ENCODE measurements at regions not wholly inside any gene's neighbourhood (a gene's known extent, or its start where the extent isn't known, plus 50 kb on each side); places are given as distances from the start of the nearest gene placed in this dataset.

DNA sequence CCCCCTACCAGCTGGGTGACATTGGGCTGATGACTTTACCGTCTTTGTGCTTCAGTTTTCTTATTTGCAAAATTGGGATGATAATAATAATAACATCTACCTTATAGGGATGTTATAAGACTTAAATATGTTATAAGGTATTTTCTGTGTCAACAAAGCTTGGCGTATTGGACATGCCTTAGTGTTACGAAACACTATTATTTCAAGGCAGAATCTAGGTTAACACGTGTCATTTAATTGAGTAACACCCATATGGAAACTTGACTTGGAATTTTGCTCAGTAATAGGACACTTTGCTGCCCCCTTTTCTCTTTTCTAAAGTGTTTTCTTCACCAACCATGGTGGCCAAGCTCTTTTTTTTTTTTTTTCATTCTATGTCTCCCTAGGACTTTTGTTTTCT, 294.2 kb upstream of the SALL1 start:
- no peak for DNase-seq

DNA sequence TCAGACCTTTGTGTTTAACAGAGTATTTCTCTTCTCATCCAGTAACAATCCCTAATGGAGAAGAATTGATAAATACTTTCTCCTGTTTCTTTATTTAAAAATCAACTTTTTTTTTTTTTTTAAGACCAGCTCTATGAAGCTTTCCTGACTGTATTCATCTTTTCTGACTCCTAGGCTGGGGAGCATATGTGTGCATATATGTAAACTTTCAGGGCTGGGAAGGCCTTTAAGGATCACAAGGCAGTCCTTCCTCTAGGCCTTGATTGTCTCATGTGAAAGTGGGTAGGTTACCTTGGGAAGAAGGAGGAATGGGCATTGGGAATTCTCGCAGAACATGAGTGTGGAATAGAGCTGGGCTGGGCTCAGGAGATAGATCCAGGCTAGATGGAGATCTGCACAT, 292.9 kb upstream of the SALL1 start:
- DNase-seq: no peak

DNA sequence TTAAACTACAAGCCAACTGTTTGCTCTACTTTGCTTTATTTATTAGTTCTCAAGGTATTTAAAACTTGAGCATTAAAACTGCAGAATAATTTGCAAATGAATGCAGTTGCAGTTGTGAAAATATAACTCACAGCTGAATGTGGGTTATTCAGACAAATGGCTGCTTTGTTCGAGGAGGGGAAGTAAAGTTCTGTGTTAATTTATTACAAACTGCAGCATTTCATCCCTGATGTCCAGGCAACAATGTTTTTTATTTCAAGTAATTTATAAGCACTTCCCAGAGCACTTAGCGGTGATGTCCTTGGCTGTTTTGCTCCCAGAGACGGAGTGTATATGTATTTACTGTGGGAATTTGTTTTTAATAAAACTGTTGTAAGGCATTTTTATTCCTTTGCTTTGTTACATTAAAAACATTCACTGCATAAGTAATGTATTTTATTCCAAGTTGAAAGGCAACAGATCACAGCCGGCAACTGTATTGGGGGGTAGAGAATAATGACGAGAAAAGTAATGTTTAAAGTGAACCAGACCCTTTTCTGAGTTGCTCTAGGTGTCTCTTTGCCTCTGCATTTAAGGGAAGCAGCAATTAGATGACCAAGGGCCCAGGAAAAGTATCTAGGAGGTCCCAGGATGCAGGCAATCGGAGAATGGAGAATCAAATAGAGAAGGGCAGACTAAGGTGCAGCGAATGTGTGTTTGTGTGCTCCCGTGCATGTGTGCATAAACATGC, 291.2 kb upstream of the SALL1 start:
- DNase-seq: no peak

DNA sequence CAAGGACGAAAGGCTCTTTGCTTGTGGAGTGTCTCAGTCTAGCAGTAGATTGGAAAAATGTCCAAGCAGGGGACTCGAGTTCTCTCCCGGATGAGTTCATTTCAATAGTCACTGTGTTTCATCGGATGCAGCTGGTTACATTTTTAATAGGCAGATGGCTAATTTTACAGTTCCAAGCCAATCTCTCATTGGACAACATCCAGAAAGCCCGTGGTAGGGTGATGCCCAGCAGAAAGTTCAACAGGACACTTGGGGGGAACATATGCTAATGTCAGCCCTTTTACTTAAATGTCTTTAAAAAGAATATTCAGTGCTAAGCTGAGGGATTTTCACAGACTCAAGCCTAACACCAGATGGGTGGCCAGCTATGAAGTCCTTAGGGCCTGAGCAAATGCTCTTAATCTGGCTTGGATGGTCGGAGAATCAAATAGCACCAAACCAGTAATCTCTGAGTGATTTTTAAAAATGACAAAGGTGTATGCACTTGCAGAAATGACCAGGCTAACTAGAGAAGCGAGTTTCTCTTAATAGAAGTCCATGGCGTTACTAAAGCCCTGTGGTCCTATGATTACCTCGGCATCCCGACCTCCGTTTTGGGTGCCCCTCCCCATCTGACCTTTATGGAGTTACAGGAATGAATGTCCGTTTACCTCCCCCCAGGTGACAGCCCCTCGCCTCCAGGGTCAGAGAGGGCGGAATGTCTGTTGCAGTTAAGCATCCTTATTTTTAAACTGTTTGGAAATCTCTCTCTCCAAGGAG, 289.2 kb upstream of the SALL1 start:
- no peak for DNase-seq

DNA sequence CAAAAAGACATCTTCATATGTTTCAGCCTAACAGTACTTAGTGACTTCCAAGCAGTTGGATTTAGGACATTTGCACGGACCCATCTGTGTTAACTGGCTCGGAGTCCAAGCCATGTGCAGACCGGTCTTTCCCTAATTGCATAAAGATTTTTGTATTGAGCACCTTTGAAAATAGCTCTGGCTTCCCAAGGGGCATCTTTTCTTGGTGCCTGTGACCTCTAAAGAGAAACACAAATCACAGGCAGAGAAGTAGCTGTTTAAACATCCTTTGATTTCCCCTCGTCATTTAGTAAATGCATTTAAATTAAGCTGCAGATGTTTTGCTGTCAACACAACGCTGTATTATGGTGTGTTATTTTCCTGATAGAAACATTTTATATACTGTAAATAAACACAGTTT, 288.2 kb upstream of the SALL1 start:
- no peak for DNase-seq

DNA sequence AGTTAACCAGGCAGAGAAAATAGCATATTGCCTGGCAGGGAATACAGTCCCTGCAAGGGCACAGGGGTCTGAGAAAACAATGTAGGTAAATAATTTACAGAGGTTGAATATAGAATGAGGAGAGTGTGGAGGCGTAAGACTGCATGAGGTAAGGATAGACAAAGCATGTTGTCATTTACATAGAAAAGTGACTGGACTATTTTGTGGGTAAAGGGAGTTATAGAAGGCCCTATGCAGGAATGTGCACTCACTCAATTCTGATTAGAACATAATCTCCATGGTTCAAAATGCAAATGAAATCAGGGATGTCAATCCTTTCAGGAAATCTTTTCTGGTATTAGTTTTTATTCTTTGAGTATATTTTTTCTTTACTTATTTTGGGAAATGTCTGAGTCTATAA, 285.7 kb upstream of the SALL1 start:
- no peak for DNase-seq

DNA sequence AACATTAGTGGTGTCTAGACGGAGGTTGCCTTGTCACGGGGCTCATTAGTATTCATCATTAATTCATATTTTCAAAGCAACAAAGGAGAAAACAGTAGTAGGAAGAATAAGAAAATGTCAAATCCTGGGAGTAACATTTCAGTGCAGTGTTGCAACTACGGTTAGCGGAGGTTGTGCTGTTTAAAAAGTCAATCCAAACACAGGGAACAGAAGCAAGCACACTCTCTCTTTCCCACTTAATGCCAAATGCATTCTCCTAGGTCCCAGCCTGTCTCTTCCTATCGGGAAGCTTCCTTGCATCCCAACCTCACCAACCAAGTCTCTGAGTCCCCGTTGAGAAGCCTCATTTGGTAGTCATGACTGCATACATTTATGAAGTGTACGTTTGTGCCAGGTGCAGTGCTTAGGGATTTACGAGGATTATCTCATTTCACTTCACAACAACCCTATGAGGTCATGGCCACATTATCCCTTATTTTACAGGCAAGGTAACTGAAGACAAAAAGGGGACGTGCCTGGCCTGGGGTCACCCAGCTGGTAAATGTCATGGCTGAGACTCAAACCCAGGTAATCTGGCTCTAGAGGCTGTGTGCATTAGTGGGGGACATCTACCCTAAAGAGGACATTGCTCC, 283.6 kb upstream of the SALL1 start:
- no peak for DNase-seq

DNA sequence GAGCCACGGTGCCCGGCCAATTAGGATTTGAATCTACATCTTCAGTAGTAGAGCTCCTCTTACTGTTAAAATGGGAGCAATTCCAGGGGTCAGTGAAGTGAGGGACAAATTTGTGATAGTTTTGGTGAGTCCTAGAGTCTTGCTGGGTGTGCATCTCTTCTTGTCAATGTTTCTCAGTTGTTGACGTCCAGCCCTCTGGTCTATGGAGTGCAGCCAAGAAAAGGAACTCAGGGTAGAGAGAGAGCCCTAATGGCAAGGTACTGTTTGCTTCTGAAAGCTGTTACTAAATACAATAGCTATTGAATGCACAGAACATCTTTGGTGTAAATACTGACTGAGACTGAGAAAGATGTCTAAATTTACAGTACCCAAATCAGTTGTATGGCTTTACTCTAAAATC, 282.5 kb upstream of the SALL1 start:
- DNase-seq: no peak

DNA sequence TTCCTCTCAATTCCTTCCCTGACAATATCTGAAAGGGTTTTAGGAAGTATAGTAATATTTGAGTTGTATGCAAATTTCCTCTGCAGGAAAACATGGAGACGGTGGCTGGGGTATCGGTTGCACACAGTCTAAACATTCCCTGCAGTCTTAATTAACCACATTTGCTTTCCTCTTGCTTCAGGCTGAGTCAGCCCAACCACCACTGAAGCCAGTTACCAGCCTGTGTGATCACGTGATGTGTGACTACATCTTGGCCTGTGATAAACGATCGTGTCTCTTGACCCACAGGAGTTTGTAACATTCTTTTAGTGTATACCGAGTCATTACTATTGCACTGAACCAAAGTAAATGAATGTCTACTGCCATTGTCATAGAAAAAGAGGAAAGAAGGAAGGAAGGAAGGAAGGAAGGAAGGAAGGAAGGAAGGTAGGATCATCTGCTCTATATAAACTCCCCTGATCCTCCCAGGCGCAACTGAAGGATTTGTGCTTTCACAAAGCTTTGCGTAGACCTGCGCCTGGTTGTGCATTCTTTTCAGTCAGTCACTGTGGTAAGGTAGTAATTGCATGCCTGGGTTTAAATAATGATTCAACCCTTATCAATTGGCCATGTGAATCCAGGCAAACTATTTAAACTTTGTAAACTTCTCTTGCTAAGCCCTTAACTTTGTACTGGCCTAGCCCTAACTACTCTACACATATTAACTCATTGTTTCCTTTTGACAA, 280.6 kb upstream of the SALL1 start:
- DNase-seq: no peak

DNA sequence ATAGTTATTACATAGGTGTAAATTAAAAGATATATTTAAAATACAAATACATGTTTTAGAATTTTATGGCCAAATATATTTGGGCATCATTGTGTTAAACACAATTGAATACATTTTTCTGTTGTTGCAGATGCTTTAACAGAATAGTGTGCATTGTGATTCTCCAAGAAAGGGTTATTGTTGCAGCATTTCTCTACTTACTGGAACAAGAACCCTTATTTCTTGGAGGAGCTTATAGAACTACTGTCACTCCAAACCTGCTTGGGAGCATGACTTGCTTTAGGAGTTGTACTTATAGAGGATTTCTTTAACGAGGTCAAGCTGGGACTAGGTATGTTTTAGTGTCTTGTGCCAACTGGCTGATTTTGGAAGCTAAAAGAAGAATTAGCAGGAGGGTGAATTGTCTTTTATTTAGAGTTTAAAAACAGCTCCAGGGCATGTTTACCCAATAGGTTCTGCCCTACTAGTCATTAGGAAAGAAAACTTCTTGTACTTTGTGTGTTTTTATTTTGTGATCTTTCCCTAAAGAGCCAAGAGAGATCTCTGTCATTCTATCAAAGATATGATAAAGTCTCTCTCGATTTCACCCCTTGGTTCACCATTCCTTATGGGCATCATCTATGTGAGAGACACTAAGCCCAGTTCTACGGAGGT, 279.8 kb upstream of the SALL1 start:
- DNase-seq: no peak

DNA sequence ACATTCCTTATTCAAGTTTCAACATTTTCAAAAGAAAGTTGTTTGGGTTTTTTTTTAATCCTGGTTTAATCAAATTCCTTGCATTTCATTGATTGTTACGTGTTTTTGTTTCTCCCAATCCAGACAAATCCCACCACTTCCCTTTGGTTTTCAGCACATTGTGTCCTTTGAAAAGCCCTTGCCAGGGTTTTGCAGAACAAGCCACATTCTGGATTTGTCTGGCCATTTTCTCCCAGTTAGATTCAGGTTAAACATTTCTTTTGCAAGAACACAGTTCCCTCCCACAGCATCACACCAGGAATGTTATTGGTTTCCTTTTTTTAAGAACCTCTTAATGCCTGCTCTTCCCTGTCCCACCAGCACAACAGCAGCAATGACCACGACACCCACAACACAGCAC, 278.0 kb upstream of the SALL1 start:
- DNase-seq: no peak

DNA sequence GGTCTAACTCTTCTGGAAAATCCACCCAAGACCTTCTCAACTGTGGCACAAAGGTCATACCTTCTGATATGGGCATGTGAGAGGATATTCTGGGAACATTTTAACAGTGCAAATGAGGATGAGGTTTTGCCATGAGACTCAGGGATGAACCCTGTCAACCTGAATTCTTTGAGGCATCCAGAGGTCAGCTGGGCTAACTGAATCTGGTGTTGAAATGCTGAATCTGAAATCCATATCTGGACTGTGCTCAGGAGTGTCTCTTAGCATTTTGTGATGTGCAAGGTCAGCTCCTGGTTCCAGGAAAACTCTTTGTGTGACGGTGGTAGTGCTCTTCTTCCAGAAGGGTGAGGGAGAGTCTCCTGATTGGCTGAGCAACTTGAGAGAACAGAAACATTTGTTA, 276.0 kb upstream of the SALL1 start:
- DNase-seq: no peak

DNA sequence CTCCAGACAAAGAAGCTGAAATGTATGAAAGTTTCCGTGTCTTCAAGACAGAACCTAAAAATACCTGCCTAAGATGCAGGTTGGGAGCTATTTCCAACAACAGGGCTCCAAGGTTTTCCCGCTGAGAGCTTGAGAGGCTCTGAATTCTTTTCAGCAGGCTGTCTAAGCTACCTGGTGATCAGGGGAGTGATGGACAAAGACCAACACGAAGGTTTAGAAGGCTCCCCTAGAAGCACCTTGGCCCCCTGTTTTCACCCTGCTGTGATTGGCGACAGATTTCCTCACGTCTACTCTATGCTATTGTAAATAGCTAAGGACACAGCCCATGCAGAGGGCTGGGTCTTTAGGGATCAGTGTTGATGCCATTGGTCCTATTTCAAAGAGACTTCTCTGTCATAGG, 275.2 kb upstream of the SALL1 start:
- DNase-seq: no peak

DNA sequence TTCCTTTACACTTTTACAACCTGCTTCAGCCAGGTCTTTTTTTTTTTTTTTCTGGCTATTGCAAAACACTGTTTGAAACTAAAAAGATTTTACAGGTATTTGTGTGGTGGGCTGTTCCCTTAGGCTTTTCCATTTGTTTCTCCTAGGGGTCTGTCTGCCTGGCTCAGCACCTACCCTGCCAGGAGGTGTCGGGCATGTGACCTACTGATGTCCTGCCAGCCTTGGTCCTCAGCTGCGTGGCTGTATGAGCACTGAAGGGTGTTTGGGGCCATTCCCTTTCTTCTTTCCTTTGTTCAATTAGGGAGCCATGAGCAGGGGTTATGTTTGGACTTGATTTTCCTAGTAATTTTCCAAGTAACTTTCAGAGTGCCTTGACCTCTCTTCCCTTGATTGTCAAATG, 269.2 kb upstream of the SALL1 start:
- DNase-seq: no peak

DNA sequence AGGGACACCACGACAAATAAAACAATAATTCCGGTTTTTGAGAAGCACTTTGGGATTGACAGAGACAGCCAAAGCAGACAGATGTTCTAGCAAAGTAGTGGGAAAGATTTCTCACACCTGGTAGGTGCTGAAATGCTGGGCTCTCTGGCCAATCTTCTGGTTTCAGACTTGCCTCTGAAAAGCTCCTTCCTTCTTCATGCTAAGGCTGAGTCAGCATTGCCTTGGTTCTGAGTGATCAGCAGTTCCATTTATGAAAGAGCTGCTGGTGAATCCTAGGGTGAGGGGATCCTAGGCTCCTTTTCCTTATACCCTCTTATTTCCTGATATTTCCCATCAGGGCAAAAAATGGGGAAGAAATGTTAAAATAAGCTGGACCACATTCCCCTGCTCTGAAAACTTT, 268.7 kb upstream of the SALL1 start:
- DNase-seq: no peak

DNA sequence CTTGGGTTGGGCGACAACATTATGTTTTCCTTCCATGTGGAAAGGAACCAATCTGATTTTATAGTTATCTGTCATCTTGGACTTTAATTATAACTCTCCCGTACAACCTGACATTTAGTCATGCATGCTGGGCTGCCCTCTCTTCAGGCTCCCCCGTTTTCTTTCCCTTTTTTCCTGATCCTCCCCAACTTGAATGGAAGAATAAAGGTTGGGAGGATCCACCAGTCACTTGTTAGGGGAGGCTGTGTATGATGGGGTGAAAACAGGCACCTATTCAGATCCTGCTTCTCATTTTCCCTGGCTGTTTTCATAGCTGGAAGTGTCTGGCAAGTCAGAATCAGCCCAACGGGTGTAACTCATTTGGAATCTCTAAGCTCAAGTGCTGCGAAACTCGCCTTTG, 267.2 kb upstream of the SALL1 start:
- no peak for DNase-seq

DNA sequence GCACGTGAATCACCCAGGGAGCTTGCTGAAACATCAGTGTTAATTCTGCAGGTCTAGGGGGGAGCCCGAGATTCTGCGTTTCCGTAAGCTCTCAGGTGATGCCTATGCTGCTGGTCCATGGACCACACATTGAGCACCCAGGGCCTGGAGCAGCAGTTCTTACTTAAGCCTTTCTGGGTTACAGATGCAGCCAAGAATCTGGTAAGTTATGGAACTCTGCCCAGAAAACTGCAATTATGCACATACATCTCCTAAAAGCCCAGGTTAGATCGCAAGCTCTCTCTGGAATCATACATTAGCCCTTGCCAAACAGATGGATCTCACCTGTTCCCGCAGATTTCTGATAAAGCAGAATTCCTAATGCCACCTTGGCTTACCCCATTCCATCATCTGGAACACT, 265.9 kb upstream of the SALL1 start:
- DNase-seq: no peak

DNA sequence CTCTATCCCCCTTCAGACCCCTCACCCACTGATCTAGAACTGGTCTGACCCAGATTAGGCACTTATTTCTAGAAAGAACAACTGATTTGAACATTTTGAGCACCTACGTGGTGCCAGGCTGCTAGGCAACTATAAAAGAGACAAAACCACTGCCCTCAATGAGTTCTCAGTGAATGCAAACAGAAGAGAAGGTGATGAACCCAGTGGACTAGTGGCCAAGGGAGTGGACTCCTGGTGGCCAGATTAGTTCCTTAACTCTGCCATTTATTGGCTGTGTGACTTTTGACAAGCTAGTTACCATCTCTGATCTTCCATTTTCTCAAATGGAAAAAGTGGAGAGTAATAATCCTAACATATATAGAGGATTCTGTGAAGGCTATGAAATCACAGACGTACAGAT, 259.1 kb upstream of the SALL1 start:
- DNase-seq: no peak

DNA sequence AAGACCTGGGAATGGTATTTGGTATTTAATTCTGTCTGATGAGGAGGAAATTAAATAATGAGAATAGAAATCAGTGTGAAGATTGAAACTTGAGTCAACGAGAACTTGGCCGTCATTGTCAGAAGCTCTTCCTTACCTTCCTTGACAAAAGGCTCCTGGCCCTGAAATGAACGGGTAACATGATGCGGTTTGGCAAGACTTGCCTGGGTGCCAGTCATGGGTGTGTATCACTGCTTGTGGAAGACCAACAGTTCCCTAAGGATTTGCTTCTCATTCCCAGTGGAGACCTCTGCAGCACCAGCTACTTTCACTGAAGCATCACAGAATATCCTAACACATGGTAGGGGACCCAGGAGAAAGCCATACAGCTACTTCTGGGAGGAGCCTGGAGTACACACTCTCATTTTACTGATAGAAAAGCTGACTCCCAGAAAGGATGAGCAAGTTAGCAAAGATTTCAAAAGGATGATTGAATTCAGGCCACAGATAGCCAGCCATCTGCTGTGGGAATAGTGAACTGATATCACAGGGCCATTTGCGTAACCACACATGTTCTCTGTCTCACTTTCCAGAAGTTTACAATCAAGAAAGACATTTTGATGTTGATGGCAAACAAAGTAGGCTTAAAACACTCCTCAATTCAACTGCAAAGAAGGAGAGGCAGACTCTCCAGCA, 258.1 kb upstream of the SALL1 start:
- no peak for DNase-seq

DNA sequence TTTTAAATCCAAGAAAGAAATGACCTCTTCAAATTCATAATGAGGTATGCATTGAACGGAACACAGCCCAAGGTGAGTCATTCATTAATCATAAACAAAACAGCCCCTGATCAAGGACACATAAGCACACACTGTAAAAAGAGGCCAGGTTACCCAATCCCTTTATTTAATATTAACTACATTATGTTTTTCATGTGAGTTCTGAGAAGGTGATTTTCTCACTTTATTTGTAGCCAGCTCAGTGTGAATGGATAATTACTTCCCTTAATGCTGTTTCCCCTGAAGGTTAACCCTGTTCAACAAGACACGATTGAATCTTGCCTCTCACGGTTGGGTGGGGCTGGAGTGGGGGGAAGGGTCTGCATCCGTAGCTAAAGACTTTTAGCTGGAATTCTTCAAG, 257.3 kb upstream of the SALL1 start:
- DNase-seq: no peak

DNA sequence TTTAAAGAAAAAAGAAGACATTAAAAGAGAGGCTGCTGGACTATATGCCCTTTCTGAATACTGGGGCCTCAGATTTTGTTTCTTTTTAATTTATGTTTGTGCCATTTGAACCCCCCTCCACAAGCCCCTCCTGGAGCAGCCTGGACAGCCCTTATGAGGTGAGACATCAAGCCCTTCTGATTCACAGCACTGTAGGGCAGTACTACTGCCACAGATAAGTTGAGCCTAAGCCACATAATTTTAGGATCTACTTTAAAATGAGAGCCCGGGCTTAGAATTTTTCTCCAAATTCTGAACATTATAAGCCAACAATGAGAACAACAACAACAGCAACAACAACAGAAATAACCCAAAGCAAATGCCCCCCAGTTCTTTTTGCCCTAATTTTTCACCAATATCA, 256.9 kb upstream of the SALL1 start:
- no peak for DNase-seq

DNA sequence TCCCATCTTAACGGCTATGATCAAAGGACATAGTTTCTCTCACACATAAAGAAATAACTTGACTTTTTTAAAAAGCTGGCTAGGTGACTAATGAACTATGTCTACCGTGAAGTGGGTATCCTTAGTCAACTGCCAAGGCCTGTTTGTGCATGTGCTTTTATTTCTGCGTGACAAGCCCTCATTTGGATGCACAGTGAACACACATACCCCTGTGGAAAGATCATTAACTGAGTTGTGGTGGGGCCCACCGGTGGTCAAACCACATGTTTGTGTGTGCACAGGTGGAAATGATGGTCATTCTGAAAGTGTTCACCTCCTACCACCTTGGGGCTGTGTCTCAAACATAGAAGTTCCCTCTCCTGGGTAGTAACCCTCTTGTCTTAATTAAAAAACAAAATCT, 256.1 kb upstream of the SALL1 start:
- no peak for DNase-seq

DNA sequence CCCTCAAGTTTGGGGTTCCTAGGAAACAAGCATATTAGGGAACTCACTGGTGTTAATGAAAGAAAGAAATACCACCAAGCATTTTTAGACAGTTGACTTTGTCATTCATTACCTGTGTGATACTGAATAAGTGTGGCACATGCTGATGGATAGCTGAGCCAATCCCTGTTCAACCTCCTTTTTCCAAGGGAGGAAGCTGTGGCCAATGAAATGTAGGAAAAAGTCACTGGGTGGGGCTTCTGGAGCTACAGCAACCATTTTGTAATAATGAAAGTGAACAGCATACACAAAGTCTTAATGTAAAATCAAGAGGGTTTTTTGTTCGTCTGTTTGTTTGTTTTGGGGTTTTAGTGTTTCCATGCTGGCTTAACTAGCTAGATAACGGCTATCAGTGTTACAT, 254.3 kb upstream of the SALL1 start:
- no peak for DNase-seq

Data from stimulated activated CD4-positive, alpha-beta T cell treated with anti-CD3 and anti-CD28 coated beads, Interleukin-1b, Interleukin-23, amount 100 ng/mL, for 48 hours (primary cell).